ENCODE measurements at regions not wholly inside any gene's neighbourhood (a gene's known extent, or its start where the extent isn't known, plus 50 kb on each side); places are given as distances from the start of the nearest gene placed in this dataset.

- TF ChIP-seq, protein P1, sequence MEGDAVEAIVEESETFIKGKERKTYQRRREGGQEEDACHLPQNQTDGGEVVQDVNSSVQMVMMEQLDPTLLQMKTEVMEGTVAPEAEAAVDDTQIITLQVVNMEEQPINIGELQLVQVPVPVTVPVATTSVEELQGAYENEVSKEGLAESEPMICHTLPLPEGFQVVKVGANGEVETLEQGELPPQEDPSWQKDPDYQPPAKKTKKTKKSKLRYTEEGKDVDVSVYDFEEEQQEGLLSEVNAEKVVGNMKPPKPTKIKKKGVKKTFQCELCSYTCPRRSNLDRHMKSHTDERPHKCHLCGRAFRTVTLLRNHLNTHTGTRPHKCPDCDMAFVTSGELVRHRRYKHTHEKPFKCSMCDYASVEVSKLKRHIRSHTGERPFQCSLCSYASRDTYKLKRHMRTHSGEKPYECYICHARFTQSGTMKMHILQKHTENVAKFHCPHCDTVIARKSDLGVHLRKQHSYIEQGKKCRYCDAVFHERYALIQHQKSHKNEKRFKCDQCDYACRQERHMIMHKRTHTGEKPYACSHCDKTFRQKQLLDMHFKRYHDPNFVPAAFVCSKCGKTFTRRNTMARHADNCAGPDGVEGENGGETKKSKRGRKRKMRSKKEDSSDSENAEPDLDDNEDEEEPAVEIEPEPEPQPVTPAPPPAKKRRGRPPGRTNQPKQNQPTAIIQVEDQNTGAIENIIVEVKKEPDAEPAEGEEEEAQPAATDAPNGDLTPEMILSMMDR (IDR thresholded peaks at IDR 0.05; ENCODE audit: low read depth, low read length): no peak
- no peak for TF ChIP-seq EZH2phosphoT487 (IDR thresholded peaks at IDR 0.05; ENCODE audit: low read depth)
Observed at GRCh38 chr9:78557540-78557939, 260.6 kb downstream of the PSAT1 start.
